Left kidney (tissue), 1 donor: ENCODE measurements at regions not wholly inside any gene's neighbourhood (a gene's known extent, or its start where the extent isn't known, plus 50 kb on each side); places are given as distances from the start of the nearest gene placed in this dataset.

Source experiments
- DNase-seq: peaks from one replicate; pipeline ENCODE4 v3.0.0-alpha.2; 2013

GRCh38 chr22:48941033-48941902 lies 886.4 kb downstream of the BRD1 start:
- DNase-seq: no peak

- DNase-seq: no peak
These were observed 887.2 kb downstream of the BRD1 start for GRCh38 chr22:48940266-48941032.

- DNase-seq: no peak
These were observed 888.0 kb downstream of the BRD1 start for GRCh38 chr22:48939441-48940265.

GRCh38 chr22:48938741-48939140 lies 888.9 kb downstream of the BRD1 start:
- no peak for DNase-seq

GRCh38 chr22:48937032-48937639 lies 890.5 kb downstream of the BRD1 start:
- DNase-seq: no peak

GRCh38 chr22:48936391-48936790 lies 891.3 kb downstream of the BRD1 start:
- DNase-seq: no peak

- DNase-seq: no peak
These were observed 893.2 kb downstream of the BRD1 start for GRCh38 chr22:48934446-48934845.

GRCh38 chr22:48931452-48931851 lies 896.2 kb downstream of the BRD1 start:
- DNase-seq: no peak

- no peak for DNase-seq
These were observed 898.3 kb downstream of the BRD1 start for GRCh38 chr22:48929276-48929790.

- no peak for DNase-seq
These were observed 900.1 kb downstream of the BRD1 start for GRCh38 chr22:48927591-48927990.

GRCh38 chr22:48926643-48927042 lies 901.0 kb downstream of the BRD1 start:
- no peak for DNase-seq

- no peak for DNase-seq
These were observed 901.5 kb downstream of the BRD1 start for GRCh38 chr22:48926136-48926535.

GRCh38 chr22:48925450-48925849 lies 902.2 kb downstream of the BRD1 start:
- DNase-seq: no peak

GRCh38 chr22:48923996-48924395 lies 903.7 kb downstream of the BRD1 start:
- DNase-seq: no peak

- no peak for DNase-seq
These were observed 904.4 kb downstream of the BRD1 start for GRCh38 chr22:48923165-48923865.

GRCh38 chr22:48921411-48921903 lies 906.2 kb downstream of the BRD1 start:
- DNase-seq: no peak

- DNase-seq: no peak
These were observed 906.9 kb downstream of the BRD1 start for GRCh38 chr22:48920776-48921241.

GRCh38 chr22:48919851-48920589 lies 907.7 kb downstream of the BRD1 start:
- DNase-seq: no peak

- DNase-seq: no peak
These were observed 908.5 kb downstream of the BRD1 start for GRCh38 chr22:48919187-48919590.

- no peak for DNase-seq
These were observed 909.0 kb downstream of the BRD1 start for GRCh38 chr22:48918585-48919186.
